Ishikawa (cell line): ENCODE measurements at regions not wholly inside any gene's neighbourhood (a gene's known extent, or its start where the extent isn't known, plus 50 kb on each side); places are given as distances from the start of the nearest gene placed in this dataset.

ENCODE experiments used
- CEBPB ChIP-seq: IDR thresholded peaks from 2 replicates; pipeline ENCODE4 v1.6.1; 2012
- CREB1 ChIP-seq: IDR thresholded peaks from 2 replicates; pipeline ENCODE4 v1.6.1; 2012; ENCODE audit warnings: low read depth
- EGR1 ChIP-seq: IDR thresholded peaks from 2 replicates; pipeline ENCODE4 v1.6.1; 2012
- EP300 ChIP-seq: IDR thresholded peaks from 2 replicates; pipeline ENCODE4 v1.6.1; 2012; ENCODE audit warnings: borderline replicate concordance
- FOXM1 ChIP-seq: IDR thresholded peaks from 2 replicates; pipeline ENCODE4 v1.6.1; 2012; ENCODE audit warnings: low read depth, borderline replicate concordance
- NFIC ChIP-seq: IDR thresholded peaks from 2 replicates; pipeline ENCODE4 v1.6.1; 2012
- RAD21 ChIP-seq: IDR thresholded peaks from 2 replicates; pipeline ENCODE4 v1.6.1; 2012; ENCODE audit warnings: low read depth
- TAF1 ChIP-seq: IDR thresholded peaks from 2 replicates; pipeline ENCODE4 v1.6.1; 2012; ENCODE audit warnings: low read depth, mild to moderate bottlenecking
- TCF12 ChIP-seq: IDR thresholded peaks from 2 replicates; pipeline ENCODE4 v1.6.1; 2012; ENCODE audit warnings: low read depth
- TEAD4 ChIP-seq: IDR thresholded peaks from 2 replicates; pipeline ENCODE4 v1.6.1; 2012
- YY1 ChIP-seq: IDR thresholded peaks from 2 replicates; pipeline ENCODE4 v1.6.1; 2012; ENCODE audit warnings: low read depth
- ZBTB7A ChIP-seq: IDR thresholded peaks from 2 replicates; pipeline ENCODE4 v1.6.1; 2012; ENCODE audit warnings: low read depth
- TF ChIP-seq, protein P1 (sequence below): IDR thresholded peaks from 2 replicates; pipeline ENCODE4 v1.6.1; 2012; ENCODE audit warnings: low read depth, mild to moderate bottlenecking
- TF ChIP-seq, protein P2 (sequence below): IDR thresholded peaks from 2 replicates; pipeline ENCODE4 v1.6.1; 2012
- TF ChIP-seq, protein P3 (sequence below): IDR thresholded peaks from 2 replicates; pipeline ENCODE4 v1.6.1; 2012

DNA sequence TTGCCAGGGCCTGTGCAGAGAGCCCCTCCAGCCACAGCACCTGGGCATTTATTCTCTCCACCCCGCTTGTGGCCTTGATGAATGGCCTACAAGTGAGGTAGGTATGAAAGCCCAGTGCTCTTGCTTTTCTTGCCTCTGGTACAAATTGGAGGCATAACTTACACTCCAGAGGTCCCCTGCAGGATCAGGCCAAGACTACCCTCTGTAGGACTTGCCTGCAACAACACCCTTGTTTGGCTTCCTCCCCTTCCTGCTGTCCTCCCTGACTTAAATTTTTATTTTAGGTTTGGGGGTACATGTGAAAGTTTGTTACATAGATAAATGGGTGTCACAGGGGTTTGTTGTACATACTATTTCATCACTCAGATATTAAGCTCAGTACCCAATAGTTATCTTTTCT is 95.7 kb downstream of the CDC42EP3 start:
- peak; percentile 39 for TF ChIP-seq RAD21
- TF ChIP-seq CREB1: no peak

DNA sequence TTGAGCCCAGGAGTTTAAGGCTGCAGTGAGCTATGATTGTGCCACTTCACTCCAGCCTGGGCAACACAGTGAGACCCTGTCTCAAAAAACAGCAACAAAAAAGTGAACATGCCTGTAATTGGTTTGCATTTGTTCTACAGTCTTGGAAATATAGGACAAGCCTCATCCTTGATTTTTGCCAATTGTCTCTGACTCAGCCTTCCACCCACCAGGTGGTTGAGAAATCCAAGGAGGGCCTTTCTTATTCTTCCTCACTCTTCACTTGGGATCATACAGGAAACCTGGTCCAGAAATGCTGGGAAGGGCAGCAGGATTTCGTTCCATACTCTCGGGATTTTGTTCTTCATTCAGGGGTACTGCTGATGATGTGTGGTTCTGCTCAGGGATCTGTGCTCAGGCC is 94.6 kb downstream of the CDC42EP3 start:
- TF ChIP-seq, protein P1, sequence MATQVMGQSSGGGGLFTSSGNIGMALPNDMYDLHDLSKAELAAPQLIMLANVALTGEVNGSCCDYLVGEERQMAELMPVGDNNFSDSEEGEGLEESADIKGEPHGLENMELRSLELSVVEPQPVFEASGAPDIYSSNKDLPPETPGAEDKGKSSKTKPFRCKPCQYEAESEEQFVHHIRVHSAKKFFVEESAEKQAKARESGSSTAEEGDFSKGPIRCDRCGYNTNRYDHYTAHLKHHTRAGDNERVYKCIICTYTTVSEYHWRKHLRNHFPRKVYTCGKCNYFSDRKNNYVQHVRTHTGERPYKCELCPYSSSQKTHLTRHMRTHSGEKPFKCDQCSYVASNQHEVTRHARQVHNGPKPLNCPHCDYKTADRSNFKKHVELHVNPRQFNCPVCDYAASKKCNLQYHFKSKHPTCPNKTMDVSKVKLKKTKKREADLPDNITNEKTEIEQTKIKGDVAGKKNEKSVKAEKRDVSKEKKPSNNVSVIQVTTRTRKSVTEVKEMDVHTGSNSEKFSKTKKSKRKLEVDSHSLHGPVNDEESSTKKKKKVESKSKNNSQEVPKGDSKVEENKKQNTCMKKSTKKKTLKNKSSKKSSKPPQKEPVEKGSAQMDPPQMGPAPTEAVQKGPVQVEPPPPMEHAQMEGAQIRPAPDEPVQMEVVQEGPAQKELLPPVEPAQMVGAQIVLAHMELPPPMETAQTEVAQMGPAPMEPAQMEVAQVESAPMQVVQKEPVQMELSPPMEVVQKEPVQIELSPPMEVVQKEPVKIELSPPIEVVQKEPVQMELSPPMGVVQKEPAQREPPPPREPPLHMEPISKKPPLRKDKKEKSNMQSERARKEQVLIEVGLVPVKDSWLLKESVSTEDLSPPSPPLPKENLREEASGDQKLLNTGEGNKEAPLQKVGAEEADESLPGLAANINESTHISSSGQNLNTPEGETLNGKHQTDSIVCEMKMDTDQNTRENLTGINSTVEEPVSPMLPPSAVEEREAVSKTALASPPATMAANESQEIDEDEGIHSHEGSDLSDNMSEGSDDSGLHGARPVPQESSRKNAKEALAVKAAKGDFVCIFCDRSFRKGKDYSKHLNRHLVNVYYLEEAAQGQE: no peak
- TF ChIP-seq CREB1 (no peak), YY1 (no peak), EP300 (no peak), CEBPB (no peak), ZBTB7A (no peak), FOXM1 (no peak), RAD21 (no peak), TAF1 (no peak), EGR1 (no peak), TCF12 (no peak), NFIC (no peak), TEAD4 (no peak)
- TF ChIP-seq, protein P2, sequence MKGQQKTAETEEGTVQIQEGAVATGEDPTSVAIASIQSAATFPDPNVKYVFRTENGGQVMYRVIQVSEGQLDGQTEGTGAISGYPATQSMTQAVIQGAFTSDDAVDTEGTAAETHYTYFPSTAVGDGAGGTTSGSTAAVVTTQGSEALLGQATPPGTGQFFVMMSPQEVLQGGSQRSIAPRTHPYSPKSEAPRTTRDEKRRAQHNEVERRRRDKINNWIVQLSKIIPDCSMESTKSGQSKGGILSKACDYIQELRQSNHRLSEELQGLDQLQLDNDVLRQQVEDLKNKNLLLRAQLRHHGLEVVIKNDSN: no peak
- TF ChIP-seq, protein P3, sequence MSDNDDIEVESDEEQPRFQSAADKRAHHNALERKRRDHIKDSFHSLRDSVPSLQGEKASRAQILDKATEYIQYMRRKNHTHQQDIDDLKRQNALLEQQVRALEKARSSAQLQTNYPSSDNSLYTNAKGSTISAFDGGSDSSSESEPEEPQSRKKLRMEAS: no peak

DNA sequence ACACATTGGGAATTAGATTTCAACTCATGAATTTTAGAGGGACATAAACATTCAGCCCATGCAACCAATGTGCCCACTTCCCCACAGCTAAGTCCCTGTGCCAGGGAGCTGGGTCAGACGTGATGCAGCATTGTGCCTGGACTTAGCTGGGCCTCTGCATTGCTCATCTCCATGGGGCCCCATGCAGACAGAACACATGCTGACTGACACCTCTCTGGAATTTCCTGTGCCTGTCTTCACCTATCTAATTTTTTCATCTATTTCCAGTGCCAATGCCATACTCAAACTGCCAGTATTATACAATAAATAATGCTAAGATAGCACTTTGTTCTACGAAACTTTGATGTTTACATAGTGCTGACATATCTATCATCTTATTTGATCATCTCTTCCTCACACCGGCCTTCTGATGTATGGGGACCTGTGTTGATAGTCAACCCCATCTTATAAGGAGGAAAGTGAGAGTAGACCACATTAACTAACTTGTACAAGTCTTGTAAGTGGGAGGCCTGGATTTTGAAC is 92.2 kb downstream of the CDC42EP3 start:
- TF ChIP-seq, protein P2: no peak
- TF ChIP-seq CREB1 (no peak), TEAD4 (no peak), EGR1 (no peak), RAD21 (no peak), TAF1 (no peak), ZBTB7A (no peak), CEBPB (no peak), FOXM1 (no peak), YY1 (no peak), EP300 (no peak), TCF12 (no peak), NFIC (no peak)
- TF ChIP-seq, protein P1: no peak
- TF ChIP-seq, protein P3: no peak

DNA sequence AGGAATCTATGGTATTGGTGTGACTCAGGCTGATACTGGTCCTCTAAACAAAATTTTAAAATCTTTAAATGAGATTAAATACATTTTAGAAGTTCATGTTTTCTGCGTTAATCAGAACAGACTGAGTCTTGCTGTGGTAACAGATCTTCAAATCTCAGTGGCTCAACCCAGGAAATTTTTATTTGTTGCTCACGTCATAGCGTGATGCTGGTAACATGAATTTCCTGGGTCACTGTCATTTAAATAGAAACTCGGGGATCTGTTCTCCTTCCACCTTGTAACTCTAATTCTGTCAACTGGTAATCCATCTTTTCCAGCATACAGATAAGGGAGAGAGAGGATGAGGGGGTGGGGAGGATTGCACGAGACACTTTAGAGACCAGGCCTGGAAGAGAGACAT is 90.0 kb downstream of the CDC42EP3 start:
- no peak for TF ChIP-seq EGR1

DNA sequence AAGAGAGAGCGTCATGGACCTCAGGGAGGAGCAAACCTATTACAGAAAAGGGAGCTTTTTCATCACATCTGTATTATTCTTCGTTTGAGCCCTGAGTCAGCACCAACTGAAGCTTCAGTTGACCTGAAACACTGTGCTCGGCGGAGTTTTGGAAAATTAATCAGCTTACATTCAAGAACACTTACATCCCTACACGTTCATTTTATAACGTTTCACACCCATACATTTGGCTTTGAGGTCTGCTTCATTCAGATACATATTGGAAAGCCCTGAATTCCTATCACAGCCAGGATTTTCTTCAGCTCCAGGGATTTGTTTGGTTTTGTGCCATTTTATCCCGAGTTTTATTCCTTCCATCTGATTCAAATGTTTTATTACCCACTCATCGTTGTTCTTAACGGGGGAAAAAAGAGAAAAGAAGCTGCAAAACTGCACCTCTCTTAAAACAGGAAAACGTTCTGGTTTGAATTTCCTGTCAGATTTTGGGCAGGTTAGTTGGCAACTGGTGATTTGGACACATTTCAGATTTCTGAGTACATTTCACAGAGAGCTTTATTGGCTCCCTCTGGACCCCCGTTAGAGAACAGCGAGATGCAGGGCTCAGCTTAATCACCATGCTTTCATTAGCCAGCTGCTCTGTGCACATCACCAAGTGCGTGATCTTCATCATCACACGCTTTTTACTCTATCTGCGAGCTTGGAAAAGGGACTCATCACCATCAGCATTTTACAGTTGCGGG is 88.8 kb downstream of the CDC42EP3 start:
- TF ChIP-seq, protein P1: no peak
- no peak for TF ChIP-seq FOXM1
- TF ChIP-seq EGR1: no peak
- no peak for TF ChIP-seq YY1
- TF ChIP-seq EP300: no peak
- TF ChIP-seq, protein P3: no peak
- no peak for TF ChIP-seq CEBPB
- no peak for TF ChIP-seq TAF1
- no peak for TF ChIP-seq RAD21
- no peak for TF ChIP-seq CREB1
- TF ChIP-seq TEAD4: no peak
- no peak for TF ChIP-seq ZBTB7A
- TF ChIP-seq NFIC: no peak
- TF ChIP-seq TCF12: no peak
